Mucosa of rectum (tissue), 2 donors: ENCODE measurements at regions not wholly inside any gene's neighbourhood (a gene's known extent, or its start where the extent isn't known, plus 50 kb on each side); places are given as distances from the start of the nearest gene placed in this dataset.
"Not testable (repeated sequence)": the region's sequence is repeated elsewhere in the genome, so short reads cannot be mapped to it uniquely, and the experiment has no call there.

Experiments
- H3K27ac ChIP-seq, 2 donors: one replicate each; pipeline ENCODE4 v1.7.0; 2013; ENCODE audit warnings: inconsistent platforms in 2 of 2, low read depth in 2 of 2, low read length in 2 of 2
- H3K27me3 ChIP-seq, 2 donors: one replicate each; pipeline ENCODE4 v1.7.0; 2013; ENCODE audit warnings: low read length in 2 of 2; ENCODE audit not compliant: control insufficient read depth in 2 of 2, insufficient read depth in 2 of 2
- H3K36me3 ChIP-seq, 2 donors: one replicate each; pipeline ENCODE4 v1.7.0; 2013; ENCODE audit warnings: low read length in 2 of 2; ENCODE audit not compliant: control insufficient read depth in 2 of 2, insufficient read depth in 2 of 2
- H3K4me1 ChIP-seq, 2 donors: one replicate each; pipeline ENCODE4 v1.7.0; 2013; ENCODE audit warnings: low read length in 2 of 2, mild to moderate bottlenecking in 1 of 2; ENCODE audit not compliant: control insufficient read depth in 2 of 2, insufficient read depth in 2 of 2
- H3K4me3 ChIP-seq, 2 donors: one replicate each; pipeline ENCODE4 v1.7.0; 2013; ENCODE audit warnings: low read length in 2 of 2
- H3K9ac ChIP-seq, 2 donors: one replicate each; pipeline ENCODE4 v1.7.0; 2013; ENCODE audit warnings: low read length in 2 of 2, low read depth in 1 of 2, mild to moderate bottlenecking in 1 of 2
- H3K9me3 ChIP-seq, 2 donors: one replicate each; pipeline ENCODE4 v1.7.0; 2013; ENCODE audit warnings: low read length in 2 of 2; ENCODE audit not compliant: control insufficient read depth in 2 of 2
- donor health status: healthy.
- donor health status: Normal muscosa, but diverticular disease.

GRCh38 chr10:94143261-94143660 lies 149.5 kb downstream of the PLCE1 start:
- H3K9me3 ChIP-seq: no peaks in the 10 kb centered on the region
- no peaks in the 10 kb centered on the region for H3K27me3 ChIP-seq
- H3K4me3 ChIP-seq: no peak overlapping the region
- no peak overlapping the region for H3K9ac ChIP-seq
- H3K4me1 ChIP-seq: no peaks in the 10 kb centered on the region
- peaks cover 2 to 3% of the 10 kb centered on the region in 2 donors for H3K36me3 ChIP-seq
- no peak overlapping the region for H3K27ac ChIP-seq

GRCh38 chr10:94146313-94146712 lies 152.6 kb downstream of the PLCE1 start:
- Histone ChIP-seq H3K9me3 (no peaks in the 10 kb centered on the region), H3K9ac (no peak overlapping the region), H3K4me3 (no peak overlapping the region), H3K36me3 (peaks cover 0 to 5% of the 10 kb centered on the region in 2 donors), H3K4me1 (no peaks in the 10 kb centered on the region), H3K27me3 (no peaks in the 10 kb centered on the region), H3K27ac (no peak overlapping the region)

- H3K27ac ChIP-seq: no peak overlapping the region
These were observed 153.0 kb downstream of the PLCE1 start for GRCh38 chr10:94146746-94147145.

GRCh38 chr10:94149702-94150101 lies 156.0 kb downstream of the PLCE1 start:
- Histone ChIP-seq H3K9ac (no peak overlapping the region), H3K4me3 (no peak overlapping the region), H3K4me1 (no peaks in the 10 kb centered on the region), H3K9me3 (no peaks in the 10 kb centered on the region), H3K36me3 (peaks cover 0 to 2% of the 10 kb centered on the region in 2 donors), H3K27ac (no peak overlapping the region), H3K27me3 (no peaks in the 10 kb centered on the region)

More at GRCh38 chr10:94146746-94147145, 153.0 kb downstream of the PLCE1 start:
- Histone ChIP-seq H3K9ac (no peak overlapping the region), H3K27me3 (no peaks in the 10 kb centered on the region), H3K9me3 (no peaks in the 10 kb centered on the region), H3K36me3 (peaks cover 0 to 5% of the 10 kb centered on the region in 2 donors), H3K4me1 (no peaks in the 10 kb centered on the region), H3K4me3 (no peak overlapping the region)

- Histone ChIP-seq H3K36me3 (peaks cover 0 to 2% of the 10 kb centered on the region in 2 donors), H3K27me3 (no peaks in the 10 kb centered on the region), H3K4me1 (no peaks in the 10 kb centered on the region), H3K9ac (no peak overlapping the region), H3K9me3 (no peaks in the 10 kb centered on the region), H3K4me3 (no peak overlapping the region), H3K27ac (no peak overlapping the region)
These were observed 156.9 kb downstream of the PLCE1 start for GRCh38 chr10:94150541-94151184.

GRCh38 chr10:94155722-94156271 lies 162.1 kb downstream of the PLCE1 start:
- Histone ChIP-seq H3K27ac (no peak overlapping the region), H3K4me3 (no peak overlapping the region), H3K9ac (no peak overlapping the region), H3K4me1 (no peaks in the 10 kb centered on the region), H3K36me3 (no peaks in the 10 kb centered on the region), H3K27me3 (no peaks in the 10 kb centered on the region), H3K9me3 (no peaks in the 10 kb centered on the region)

- no peaks in the 10 kb centered on the region for H3K4me1 ChIP-seq
- H3K27ac ChIP-seq: no peak overlapping the region
- no peaks in the 10 kb centered on the region for H3K27me3 ChIP-seq
- no peak overlapping the region for H3K9ac ChIP-seq
- no peaks in the 10 kb centered on the region for H3K9me3 ChIP-seq
- H3K4me3 ChIP-seq: no peak overlapping the region
- no peaks in the 10 kb centered on the region for H3K36me3 ChIP-seq
These were observed 162.7 kb downstream of the PLCE1 start for GRCh38 chr10:94156453-94156852.

- H3K4me1 ChIP-seq, H3K9me3 ChIP-seq, H3K4me3 ChIP-seq, H3K27me3 ChIP-seq, H3K9ac ChIP-seq, H3K27ac ChIP-seq, H3K36me3 ChIP-seq: not testable (repeated sequence)
These were observed 171.5 kb downstream of the PLCE1 start for GRCh38 chr10:94165158-94165611.

- Histone ChIP-seq H3K36me3 (peaks cover 5 to 9% of the 10 kb centered on the region in 2 donors), H3K4me1 (no peaks in the 10 kb centered on the region), H3K27me3 (no peaks in the 10 kb centered on the region), H3K27ac (no peak overlapping the region), H3K9ac (no peak overlapping the region), H3K9me3 (no peaks in the 10 kb centered on the region), H3K4me3 (no peak overlapping the region)
These were observed 178.6 kb downstream of the PLCE1 start for GRCh38 chr10:94172332-94172731.

GRCh38 chr10:94173594-94173993 lies 179.9 kb downstream of the PLCE1 start:
- Histone ChIP-seq H3K9ac (no peak overlapping the region), H3K27ac (no peak overlapping the region), H3K4me3 (no peak overlapping the region)

More at GRCh38 chr10:94173594-94173993, 179.9 kb downstream of the PLCE1 start:
- Histone ChIP-seq H3K27me3 (no peaks in the 10 kb centered on the region), H3K9me3 (no peaks in the 10 kb centered on the region), H3K36me3 (peaks cover 5 to 9% of the 10 kb centered on the region in 2 donors), H3K4me1 (no peaks in the 10 kb centered on the region)
